B cell (primary cell): ENCODE measurements at regions not wholly inside any gene's neighbourhood (a gene's known extent, or its start where the extent isn't known, plus 50 kb on each side); places are given as distances from the start of the nearest gene placed in this dataset.

Experiments
- EZH2 ChIP-seq: IDR thresholded peaks from 2 replicates; pipeline ENCODE4 v1.6.1; 2012; ENCODE audit warnings: borderline replicate concordance, low read depth, mild to moderate bottlenecking, moderate library complexity, low read length; ENCODE audit not compliant: insufficient read depth, poor library complexity, severe bottlenecking
- TF ChIP-seq, protein P1 (sequence below): fragments of 200-600 bp; IDR thresholded peaks from one replicate; pipeline ENCODE4 v1.8.0; 2022; ENCODE audit warnings: antibody characterized with exemption, mild to moderate bottlenecking

DNA sequence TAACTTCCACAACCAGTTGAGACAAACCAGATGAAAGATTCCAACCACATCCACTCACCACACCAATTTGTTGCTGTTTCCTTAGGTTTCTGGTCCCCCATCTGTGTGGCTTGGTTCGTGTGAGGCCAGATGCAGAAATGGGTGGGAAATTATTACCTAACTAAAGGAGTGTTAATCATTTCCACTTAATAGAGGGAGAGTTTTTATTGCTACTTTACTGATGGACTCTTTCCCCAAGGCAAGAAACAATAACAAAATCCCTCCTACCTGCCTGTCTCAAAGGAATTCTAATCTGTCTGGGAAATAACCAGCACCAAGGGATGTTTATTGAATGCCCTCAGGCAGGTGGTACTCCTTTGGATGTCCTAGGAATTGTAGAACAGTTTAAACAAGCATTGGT lies 76.3 kb downstream of the TMEM167A start:
- TF ChIP-seq, protein P1, sequence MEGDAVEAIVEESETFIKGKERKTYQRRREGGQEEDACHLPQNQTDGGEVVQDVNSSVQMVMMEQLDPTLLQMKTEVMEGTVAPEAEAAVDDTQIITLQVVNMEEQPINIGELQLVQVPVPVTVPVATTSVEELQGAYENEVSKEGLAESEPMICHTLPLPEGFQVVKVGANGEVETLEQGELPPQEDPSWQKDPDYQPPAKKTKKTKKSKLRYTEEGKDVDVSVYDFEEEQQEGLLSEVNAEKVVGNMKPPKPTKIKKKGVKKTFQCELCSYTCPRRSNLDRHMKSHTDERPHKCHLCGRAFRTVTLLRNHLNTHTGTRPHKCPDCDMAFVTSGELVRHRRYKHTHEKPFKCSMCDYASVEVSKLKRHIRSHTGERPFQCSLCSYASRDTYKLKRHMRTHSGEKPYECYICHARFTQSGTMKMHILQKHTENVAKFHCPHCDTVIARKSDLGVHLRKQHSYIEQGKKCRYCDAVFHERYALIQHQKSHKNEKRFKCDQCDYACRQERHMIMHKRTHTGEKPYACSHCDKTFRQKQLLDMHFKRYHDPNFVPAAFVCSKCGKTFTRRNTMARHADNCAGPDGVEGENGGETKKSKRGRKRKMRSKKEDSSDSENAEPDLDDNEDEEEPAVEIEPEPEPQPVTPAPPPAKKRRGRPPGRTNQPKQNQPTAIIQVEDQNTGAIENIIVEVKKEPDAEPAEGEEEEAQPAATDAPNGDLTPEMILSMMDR = no peak
- no peak for TF ChIP-seq EZH2
